ENCODE measurements at regions not wholly inside any gene's neighbourhood (a gene's known extent, or its start where the extent isn't known, plus 50 kb on each side); places are given as distances from the start of the nearest gene placed in this dataset.

DNA sequence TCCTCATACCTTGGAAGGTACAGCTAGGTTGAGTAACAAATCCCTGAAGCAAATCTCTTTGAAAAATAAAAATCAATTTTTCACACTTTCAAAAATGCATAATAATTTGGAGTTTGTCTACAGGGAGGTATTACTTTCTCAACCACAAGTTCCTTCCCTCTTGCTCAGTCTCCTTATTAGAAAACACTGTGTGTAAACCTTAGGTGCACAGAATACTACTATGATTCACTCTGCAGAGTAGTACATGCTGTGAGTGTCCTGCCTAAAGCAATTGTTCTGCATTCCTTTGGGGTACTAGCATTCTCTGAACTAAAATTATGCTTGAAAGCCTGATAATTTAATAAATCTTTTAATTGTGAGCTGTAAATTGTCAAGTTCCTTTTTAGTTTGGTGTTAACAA, 115.9 kb upstream of the EPHA3 start:
- H3K9me3 ChIP-seq, result no peaks in the 10 kb centered on the region
- no peaks in the 10 kb centered on the region for H3K27me3 ChIP-seq
- no peak for ATAC-seq (ENCODE audit: low FRiP score in 2 of 2)
- H3K27ac ChIP-seq, result no peak overlapping the region
- TF ChIP-seq POLR2AphosphoS5 (IDR thresholded peaks at IDR 0.05) (no peak), POLR2A (IDR thresholded peaks at IDR 0.05) (no peak), EP300 (IDR thresholded peaks at IDR 0.05) (no peak)
- TF ChIP-seq, protein P1, sequence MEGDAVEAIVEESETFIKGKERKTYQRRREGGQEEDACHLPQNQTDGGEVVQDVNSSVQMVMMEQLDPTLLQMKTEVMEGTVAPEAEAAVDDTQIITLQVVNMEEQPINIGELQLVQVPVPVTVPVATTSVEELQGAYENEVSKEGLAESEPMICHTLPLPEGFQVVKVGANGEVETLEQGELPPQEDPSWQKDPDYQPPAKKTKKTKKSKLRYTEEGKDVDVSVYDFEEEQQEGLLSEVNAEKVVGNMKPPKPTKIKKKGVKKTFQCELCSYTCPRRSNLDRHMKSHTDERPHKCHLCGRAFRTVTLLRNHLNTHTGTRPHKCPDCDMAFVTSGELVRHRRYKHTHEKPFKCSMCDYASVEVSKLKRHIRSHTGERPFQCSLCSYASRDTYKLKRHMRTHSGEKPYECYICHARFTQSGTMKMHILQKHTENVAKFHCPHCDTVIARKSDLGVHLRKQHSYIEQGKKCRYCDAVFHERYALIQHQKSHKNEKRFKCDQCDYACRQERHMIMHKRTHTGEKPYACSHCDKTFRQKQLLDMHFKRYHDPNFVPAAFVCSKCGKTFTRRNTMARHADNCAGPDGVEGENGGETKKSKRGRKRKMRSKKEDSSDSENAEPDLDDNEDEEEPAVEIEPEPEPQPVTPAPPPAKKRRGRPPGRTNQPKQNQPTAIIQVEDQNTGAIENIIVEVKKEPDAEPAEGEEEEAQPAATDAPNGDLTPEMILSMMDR (IDR thresholded peaks at IDR 0.05), result no peak
- H3K4me1 ChIP-seq, result no peaks in the 10 kb centered on the region
- DNase-seq, result no peak
- H3K4me3 ChIP-seq, result no peak overlapping the region
- no peaks in the 10 kb centered on the region for H3K36me3 ChIP-seq

GRCh38 chr3:88996691-88997090, 110.7 kb upstream of the EPHA3 start:
- 61 to 64% methylated on average over 3 of the region's 3 CpGs for WGBS, 2 donors
- no peaks in the 10 kb centered on the region for H3K27me3 ChIP-seq
- no peak for ATAC-seq (ENCODE audit: low FRiP score in 2 of 2)

GRCh38 chr3:88997260-88997659, 110.2 kb upstream of the EPHA3 start:
- Histone ChIP-seq H3K27me3 (no peaks in the 10 kb centered on the region), H3K4me3 (no peak overlapping the region), H3K27ac (no peak overlapping the region), H3K36me3 (no peaks in the 10 kb centered on the region), H3K4me1 (no peaks in the 10 kb centered on the region), H3K9me3 (peaks cover 0 to 9% (median 0%) of the 10 kb centered on the region in 4 donors)
- ATAC-seq (ENCODE audit: low FRiP score in 2 of 2) (no peak), DNase-seq (no peak)
- TF ChIP-seq POLR2A (IDR thresholded peaks at IDR 0.05) (no peak), EP300 (IDR thresholded peaks at IDR 0.05) (no peak), POLR2AphosphoS5 (IDR thresholded peaks at IDR 0.05) (no peak)
- TF ChIP-seq, protein P1 (IDR thresholded peaks at IDR 0.05), result no peak
- 77 to 83% methylated on average over 3 of the region's 3 CpGs for WGBS, 2 donors

More at GRCh38 chr3:88996691-88997090, 110.7 kb upstream of the EPHA3 start:
- Histone ChIP-seq H3K4me3 (no peak overlapping the region), H3K4me1 (no peaks in the 10 kb centered on the region), H3K9me3 (peaks cover 0 to 9% (median 0%) of the 10 kb centered on the region in 4 donors), H3K27ac (no peak overlapping the region), H3K36me3 (no peaks in the 10 kb centered on the region)
- DNase-seq, result no peak
- TF ChIP-seq POLR2A (IDR thresholded peaks at IDR 0.05) (no peak), POLR2AphosphoS5 (IDR thresholded peaks at IDR 0.05) (no peak), EP300 (IDR thresholded peaks at IDR 0.05) (no peak)
- TF ChIP-seq, protein P1 (IDR thresholded peaks at IDR 0.05), result no peak

- H3K9me3 ChIP-seq, result peaks cover 0 to 9% (median 0%) of the 10 kb centered on the region in 4 donors
- H3K36me3 ChIP-seq, result no peaks in the 10 kb centered on the region
- H3K27me3 ChIP-seq, result no peaks in the 10 kb centered on the region
- DNase-seq (no peak), ATAC-seq (ENCODE audit: low FRiP score in 2 of 2) (no peak)
- H3K27ac ChIP-seq, result no peak overlapping the region
- H3K4me3 ChIP-seq, result no peak overlapping the region
- 44 to 47% methylated on average over 1 of the region's 1 CpG for WGBS, 2 donors
- no peak for TF ChIP-seq EP300 (IDR thresholded peaks at IDR 0.05)
- TF ChIP-seq POLR2AphosphoS5 (IDR thresholded peaks at IDR 0.05), result no peak
- H3K4me1 ChIP-seq, result no peaks in the 10 kb centered on the region
Measured at GRCh38 chr3:89000886-89001285, 106.5 kb upstream of the EPHA3 start.

- TF ChIP-seq POLR2AphosphoS5 (IDR thresholded peaks at IDR 0.05) (no peak), EP300 (IDR thresholded peaks at IDR 0.05) (no peak), POLR2A (IDR thresholded peaks at IDR 0.05) (no peak)
- ATAC-seq (ENCODE audit: low FRiP score in 2 of 2), result no peak
- WGBS, 2 donors, result 61 to 66% methylated on average over 5 of the region's 5 CpGs
Measured at GRCh38 chr3:89002191-89002590, 105.2 kb upstream of the EPHA3 start.

GRCh38 chr3:89013536-89013935, 93.9 kb upstream of the EPHA3 start:
- no peaks in the 10 kb centered on the region for H3K4me1 ChIP-seq
- no peak overlapping the region for H3K4me3 ChIP-seq
- 79 to 82% methylated on average over 3 of the region's 3 CpGs for WGBS, 2 donors
- ATAC-seq (ENCODE audit: low FRiP score in 2 of 2), result no peak
- DNase-seq, result no peak
- H3K9me3 ChIP-seq, result no peaks in the 10 kb centered on the region
- no peak overlapping the region for H3K27ac ChIP-seq
- no peaks in the 10 kb centered on the region for H3K36me3 ChIP-seq
- TF ChIP-seq, protein P1 (IDR thresholded peaks at IDR 0.05), result no peak
- TF ChIP-seq POLR2AphosphoS5 (IDR thresholded peaks at IDR 0.05) (no peak), EP300 (IDR thresholded peaks at IDR 0.05) (no peak), POLR2A (IDR thresholded peaks at IDR 0.05) (no peak)
- H3K27me3 ChIP-seq, result no peaks in the 10 kb centered on the region

More at GRCh38 chr3:89002191-89002590, 105.2 kb upstream of the EPHA3 start:
- no peak for DNase-seq
- H3K4me3 ChIP-seq, result no peak overlapping the region
- H3K36me3 ChIP-seq, result no peaks in the 10 kb centered on the region
- no peaks in the 10 kb centered on the region for H3K4me1 ChIP-seq
- H3K27me3 ChIP-seq, result no peaks in the 10 kb centered on the region
- H3K27ac ChIP-seq, result no peak overlapping the region
- peaks cover 0 to 9% (median 0%) of the 10 kb centered on the region in 4 donors for H3K9me3 ChIP-seq

Measured in upper lobe of left lung (tissue), 6 donors.